Mesendoderm (in vitro differentiated cells): ENCODE measurements at regions not wholly inside any gene's neighbourhood (a gene's known extent, or its start where the extent isn't known, plus 50 kb on each side); places are given as distances from the start of the nearest gene placed in this dataset.

Source experiments
- DNase-seq: peaks from one replicate; pipeline ENCODE4 v3.0.0; 2013
- H2AK5ac ChIP-seq: 2 replicates; pipeline ENCODE4 v1.6.1; 2013; ENCODE audit warnings: low read length, inconsistent platforms
- H2BK120ac ChIP-seq: 2 replicates; pipeline ENCODE4 v1.6.1; 2013; ENCODE audit warnings: low read depth, mild to moderate bottlenecking, low read length, moderate library complexity, mixed read lengths
- H2BK15ac ChIP-seq: replicated peaks from 2 replicates; pipeline ENCODE4 v1.6.1; 2013; ENCODE audit warnings: low read depth, mild to moderate bottlenecking, moderate library complexity
- H2BK5ac ChIP-seq: 2 replicates; pipeline ENCODE4 v1.6.1; 2013; ENCODE audit warnings: low read length, inconsistent platforms
- H3K18ac ChIP-seq: 2 replicates; pipeline ENCODE4 v1.6.1; 2013; ENCODE audit warnings: mild to moderate bottlenecking, low read length, mixed read lengths
- H3K23ac ChIP-seq: one replicate; pipeline ENCODE4 v1.6.1; 2013; ENCODE audit warnings: low read length
- H3K27ac ChIP-seq: 2 replicates; pipeline ENCODE4 v1.5.1; 2013; ENCODE audit warnings: low read depth, mild to moderate bottlenecking, inconsistent platforms, low read length, moderate library complexity
- H3K27me3 ChIP-seq: 2 replicates; pipeline ENCODE4 v1.6.1; 2013; ENCODE audit warnings: low read length, control low read depth, mild to moderate bottlenecking, inconsistent platforms; ENCODE audit not compliant: insufficient read depth, poor library complexity
- H3K36me3 ChIP-seq: 2 replicates; pipeline ENCODE4 v1.6.1; 2013; ENCODE audit warnings: low read length, inconsistent platforms; ENCODE audit not compliant: control insufficient read depth, insufficient read depth
- H3K4ac ChIP-seq: one replicate; pipeline ENCODE4 v1.6.1; 2013; ENCODE audit warnings: low read depth, mild to moderate bottlenecking, low read length, moderate library complexity
- H3K4me1 ChIP-seq: 2 replicates; pipeline ENCODE4 v1.6.1; 2013; ENCODE audit warnings: low read depth, low read length, inconsistent platforms; ENCODE audit not compliant: control insufficient read depth
- H3K4me2 ChIP-seq: 2 replicates; pipeline ENCODE4 v1.6.1; 2013; ENCODE audit warnings: low read length
- H3K4me3 ChIP-seq: 2 replicates; pipeline ENCODE4 v1.5.1; 2013; ENCODE audit warnings: mild to moderate bottlenecking, low read length
- H3K56ac ChIP-seq: one replicate; pipeline ENCODE4 v1.6.1; 2013; ENCODE audit warnings: low read length
- H3K79me1 ChIP-seq: 2 replicates; pipeline ENCODE4 v1.6.1; 2013; ENCODE audit warnings: low read length, inconsistent platforms
- H3K79me2 ChIP-seq: 2 replicates; pipeline ENCODE4 v1.6.1; 2013; ENCODE audit warnings: mild to moderate bottlenecking, low read length; ENCODE audit not compliant: control insufficient read depth, insufficient read depth
- H3K9ac ChIP-seq: 2 replicates; pipeline ENCODE4 v1.6.1; 2013; ENCODE audit warnings: low read length, inconsistent platforms
- H4K5ac ChIP-seq: one replicate; pipeline ENCODE4 v1.6.1; 2013; ENCODE audit warnings: low read length
- H4K8ac ChIP-seq: one replicate; pipeline ENCODE4 v1.6.1; 2013; ENCODE audit warnings: low read depth, mild to moderate bottlenecking, control low read depth, low read length, moderate library complexity
- WGBS: extraction: QIAGEN DNeasy Blood & Tissue Kit; methylation state at CpG from one replicate; pipeline ENCODE4 v1.1.7; 2013; ENCODE audit warnings: low lambda C conversion rate, missing lambda C conversion rate; ENCODE audit not compliant: insufficient coverage; ENCODE audit errors: extremely low coverage; 5-methylcytosine and 5-hydroxymethylcytosine counted together

- Histone ChIP-seq H3K4me1 (no peaks in the 10 kb centered on the region), H4K8ac (no peak overlapping the region), H3K79me2 (no peaks in the 10 kb centered on the region), H3K9ac (no peak overlapping the region), H3K27me3 (no peaks in the 10 kb centered on the region), H3K56ac (no peak overlapping the region), H3K4me2 (no peak overlapping the region), H2BK15ac (no peak overlapping the region), H4K5ac (no peak overlapping the region), H3K18ac (no peak overlapping the region), H2BK120ac (no peak overlapping the region), H2BK5ac (no peak overlapping the region), H3K36me3 (no peaks in the 10 kb centered on the region), H3K4me3 (no peak overlapping the region), H3K23ac (no peak overlapping the region), H3K27ac (no peak overlapping the region), H2AK5ac (no peak overlapping the region), H3K4ac (no peak overlapping the region), H3K79me1 (no peaks in the 10 kb centered on the region)
- DNase-seq: no peak
- no CpG with 5 or more reads among the region's 1 CpG for WGBS
Observed at GRCh38 chr1:96365076-96365475, 356.5 kb upstream of the PTBP2 start.

- Histone ChIP-seq H3K4me2 (no peak overlapping the region), H3K9ac (no peak overlapping the region), H2AK5ac (no peak overlapping the region), H3K36me3 (no peaks in the 10 kb centered on the region), H4K5ac (no peak overlapping the region), H3K79me2 (no peaks in the 10 kb centered on the region), H3K18ac (no peak overlapping the region), H3K27ac (no peak overlapping the region), H2BK15ac (no peak overlapping the region), H3K4me3 (no peak overlapping the region), H4K8ac (peak overlapping the region; percentile 65), H3K56ac (no peak overlapping the region), H2BK120ac (no peak overlapping the region), H3K23ac (no peak overlapping the region), H2BK5ac (no peak overlapping the region), H3K27me3 (no peaks in the 10 kb centered on the region), H3K4ac (no peak overlapping the region), H3K79me1 (no peaks in the 10 kb centered on the region), H3K4me1 (no peaks in the 10 kb centered on the region)
- peak; percentile 49 for DNase-seq
- WGBS: no CpG with 5 or more reads among the region's 3 CpGs
Observed at GRCh38 chr1:96365596-96366390, 355.8 kb upstream of the PTBP2 start.

- H2BK120ac ChIP-seq: no peak overlapping the region
- H3K56ac ChIP-seq: no peak overlapping the region
- H2BK5ac ChIP-seq: no peak overlapping the region
- H3K79me2 ChIP-seq: no peaks in the 10 kb centered on the region
- H3K23ac ChIP-seq: no peak overlapping the region
- no peak overlapping the region for H2AK5ac ChIP-seq
- no peak overlapping the region for H3K4me3 ChIP-seq
- H3K4me2 ChIP-seq: no peak overlapping the region
- H3K18ac ChIP-seq: no peak overlapping the region
- no peaks in the 10 kb centered on the region for H3K36me3 ChIP-seq
- no peak overlapping the region for H4K5ac ChIP-seq
- no peak overlapping the region for H3K9ac ChIP-seq
- DNase-seq: no peak
- no peaks in the 10 kb centered on the region for H3K4me1 ChIP-seq
- no peak overlapping the region for H3K4ac ChIP-seq
- no peak overlapping the region for H2BK15ac ChIP-seq
- H4K8ac ChIP-seq: no peak overlapping the region
- no peaks in the 10 kb centered on the region for H3K79me1 ChIP-seq
- H3K27ac ChIP-seq: no peak overlapping the region
- WGBS: no CpG with 5 or more reads among the region's 2 CpGs
- no peaks in the 10 kb centered on the region for H3K27me3 ChIP-seq
Observed at GRCh38 chr1:96366516-96366915, 355.1 kb upstream of the PTBP2 start.

- no peaks in the 10 kb centered on the region for H3K27me3 ChIP-seq
- H3K23ac ChIP-seq: no peak overlapping the region
- no peaks in the 10 kb centered on the region for H3K4me1 ChIP-seq
- no peak overlapping the region for H2BK15ac ChIP-seq
- no peak overlapping the region for H2BK5ac ChIP-seq
- WGBS: 100% methylated on average over 1 of the region's 2 CpGs
- no peak overlapping the region for H3K56ac ChIP-seq
- no peak overlapping the region for H2BK120ac ChIP-seq
- no peak overlapping the region for H3K27ac ChIP-seq
- H3K18ac ChIP-seq: no peak overlapping the region
- no peak overlapping the region for H2AK5ac ChIP-seq
- no peak overlapping the region for H4K5ac ChIP-seq
- no peak overlapping the region for H3K4me3 ChIP-seq
- H4K8ac ChIP-seq: no peak overlapping the region
- no peaks in the 10 kb centered on the region for H3K79me1 ChIP-seq
- no peak overlapping the region for H3K4ac ChIP-seq
- H3K79me2 ChIP-seq: no peaks in the 10 kb centered on the region
- no peaks in the 10 kb centered on the region for H3K36me3 ChIP-seq
- H3K9ac ChIP-seq: no peak overlapping the region
- H3K4me2 ChIP-seq: no peak overlapping the region
- no peak for DNase-seq
Observed at GRCh38 chr1:96367791-96368190, 353.8 kb upstream of the PTBP2 start.

GRCh38 chr1:96370757-96371156 is 350.8 kb upstream of the PTBP2 start:
- no peak overlapping the region for H4K5ac ChIP-seq
- no peak overlapping the region for H2BK15ac ChIP-seq
- H4K8ac ChIP-seq: no peak overlapping the region
- no peak overlapping the region for H2BK5ac ChIP-seq
- no peak overlapping the region for H3K18ac ChIP-seq
- H3K27ac ChIP-seq: no peak overlapping the region
- H3K79me1 ChIP-seq: no peaks in the 10 kb centered on the region
- no peaks in the 10 kb centered on the region for H3K4me1 ChIP-seq
- no peak overlapping the region for H3K56ac ChIP-seq
- no peak overlapping the region for H3K23ac ChIP-seq
- H3K4me3 ChIP-seq: no peak overlapping the region
- H2BK120ac ChIP-seq: no peak overlapping the region
- no peak overlapping the region for H3K4ac ChIP-seq
- H3K36me3 ChIP-seq: no peaks in the 10 kb centered on the region
- H3K4me2 ChIP-seq: no peak overlapping the region
- no peak overlapping the region for H2AK5ac ChIP-seq
- no peak for DNase-seq
- no CpG with 5 or more reads among the region's 5 CpGs for WGBS
- no peak overlapping the region for H3K9ac ChIP-seq
- H3K79me2 ChIP-seq: no peaks in the 10 kb centered on the region
- H3K27me3 ChIP-seq: no peaks in the 10 kb centered on the region

GRCh38 chr1:96372881-96373280 is 348.7 kb upstream of the PTBP2 start:
- no peak overlapping the region for H3K4me3 ChIP-seq
- no peak overlapping the region for H3K18ac ChIP-seq
- H3K4me1 ChIP-seq: no peaks in the 10 kb centered on the region
- H3K9ac ChIP-seq: no peak overlapping the region
- no peak overlapping the region for H4K8ac ChIP-seq
- H3K23ac ChIP-seq: no peak overlapping the region
- no peak overlapping the region for H2BK15ac ChIP-seq
- H2BK5ac ChIP-seq: no peak overlapping the region
- no peak overlapping the region for H3K27ac ChIP-seq
- H3K36me3 ChIP-seq: no peaks in the 10 kb centered on the region
- H4K5ac ChIP-seq: no peak overlapping the region
- H3K79me1 ChIP-seq: no peaks in the 10 kb centered on the region
- H2AK5ac ChIP-seq: no peak overlapping the region
- no peak for DNase-seq
- no peaks in the 10 kb centered on the region for H3K27me3 ChIP-seq
- WGBS: no CpG with 5 or more reads among the region's 1 CpG
- no peak overlapping the region for H2BK120ac ChIP-seq
- no peaks in the 10 kb centered on the region for H3K79me2 ChIP-seq
- no peak overlapping the region for H3K4ac ChIP-seq
- no peak overlapping the region for H3K4me2 ChIP-seq
- no peak overlapping the region for H3K56ac ChIP-seq
